ENCODE measurements at regions not wholly inside any gene's neighbourhood (a gene's known extent, or its start where the extent isn't known, plus 50 kb on each side); places are given as distances from the start of the nearest gene placed in this dataset.

GRCh38 chr9:80881320-80881719, 808.0 kb downstream of the TLE1 start:
- TF ChIP-seq CTCF (IDR thresholded peaks at IDR 0.05), result no peak
- TF ChIP-seq POLR2A (IDR thresholded peaks at IDR 0.05), result no peak
